Vagina (tissue), 2 donors: ENCODE measurements at regions not wholly inside any gene's neighbourhood (a gene's known extent, or its start where the extent isn't known, plus 50 kb on each side); places are given as distances from the start of the nearest gene placed in this dataset.

Source experiments
- POLR2AphosphoS5 ChIP-seq, 2 donors: sonication (generic); formaldehyde crosslinking; IDR thresholded peaks; one replicate each; pipeline ENCODE4 v1.9.0; 2017; ENCODE audit warnings: antibody characterized with exemption in 2 of 2, mild to moderate bottlenecking in 2 of 2, low read depth in 1 of 2; ENCODE audit not compliant: insufficient read depth in 1 of 2
- TF ChIP-seq, protein P1 (sequence below), 3 experiments: fragments of 450-650 bp in 2 of 3; fragments of 200-600 bp in 1 of 3; sonication (generic) in 1 of 3; IDR thresholded peaks; one replicate each; pipeline ENCODE4 v1.5.1; 2017 to 2019; ENCODE audit warnings: antibody characterized with exemption in 3 of 3, mild to moderate bottlenecking in 2 of 3, moderate library complexity in 2 of 3

DNA sequence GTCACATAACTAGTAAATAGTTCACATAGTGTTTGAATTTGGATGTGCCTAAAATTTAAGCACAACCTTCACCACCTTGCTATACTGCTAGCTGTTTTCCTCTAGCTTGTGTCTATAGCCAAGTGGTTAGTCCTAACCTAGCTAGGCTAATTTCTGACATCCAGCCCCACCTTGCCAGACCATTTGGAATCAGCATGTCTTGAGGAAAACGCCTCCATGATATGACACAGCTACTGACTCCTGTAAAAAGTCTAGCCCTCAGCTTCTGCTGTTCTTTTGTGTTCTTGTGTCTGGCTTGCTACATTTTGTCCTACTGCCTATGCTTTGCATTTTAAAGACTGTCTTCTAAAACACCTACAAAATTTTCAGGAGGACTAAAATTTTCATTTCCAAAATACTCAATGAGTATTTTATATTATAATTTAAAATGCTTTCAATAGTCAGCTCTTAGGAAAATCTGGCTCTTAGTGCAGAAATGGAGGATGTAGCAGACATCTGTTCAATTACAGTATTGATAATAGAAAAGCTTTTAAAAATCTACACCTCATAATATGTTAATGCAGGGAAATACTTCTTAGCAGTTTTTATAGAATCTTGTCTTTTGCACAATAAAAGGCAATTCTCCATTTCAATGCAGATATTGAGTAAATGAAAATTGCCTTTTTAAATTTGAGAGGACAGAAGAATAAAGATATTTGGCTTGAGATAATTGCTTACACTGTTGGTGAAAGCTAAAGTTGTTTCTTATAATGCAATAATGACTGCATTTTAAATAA is 160.8 kb upstream of the APP start:
- TF ChIP-seq, protein P1, sequence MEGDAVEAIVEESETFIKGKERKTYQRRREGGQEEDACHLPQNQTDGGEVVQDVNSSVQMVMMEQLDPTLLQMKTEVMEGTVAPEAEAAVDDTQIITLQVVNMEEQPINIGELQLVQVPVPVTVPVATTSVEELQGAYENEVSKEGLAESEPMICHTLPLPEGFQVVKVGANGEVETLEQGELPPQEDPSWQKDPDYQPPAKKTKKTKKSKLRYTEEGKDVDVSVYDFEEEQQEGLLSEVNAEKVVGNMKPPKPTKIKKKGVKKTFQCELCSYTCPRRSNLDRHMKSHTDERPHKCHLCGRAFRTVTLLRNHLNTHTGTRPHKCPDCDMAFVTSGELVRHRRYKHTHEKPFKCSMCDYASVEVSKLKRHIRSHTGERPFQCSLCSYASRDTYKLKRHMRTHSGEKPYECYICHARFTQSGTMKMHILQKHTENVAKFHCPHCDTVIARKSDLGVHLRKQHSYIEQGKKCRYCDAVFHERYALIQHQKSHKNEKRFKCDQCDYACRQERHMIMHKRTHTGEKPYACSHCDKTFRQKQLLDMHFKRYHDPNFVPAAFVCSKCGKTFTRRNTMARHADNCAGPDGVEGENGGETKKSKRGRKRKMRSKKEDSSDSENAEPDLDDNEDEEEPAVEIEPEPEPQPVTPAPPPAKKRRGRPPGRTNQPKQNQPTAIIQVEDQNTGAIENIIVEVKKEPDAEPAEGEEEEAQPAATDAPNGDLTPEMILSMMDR (IDR thresholded peaks at IDR 0.05), result no peak
- no peak for TF ChIP-seq POLR2AphosphoS5 (IDR thresholded peaks at IDR 0.05; ENCODE audit: insufficient read depth in 1 of 2, low read depth in 1 of 2)
